H7 (cell line): ENCODE measurements at regions not wholly inside any gene's neighbourhood (a gene's known extent, or its start where the extent isn't known, plus 50 kb on each side); places are given as distances from the start of the nearest gene placed in this dataset.

ENCODE experiments used
- DNase-seq: peaks from one replicate; pipeline ENCODE4 v3.0.0; 2012
- H3K27me3 ChIP-seq: 2 replicates; pipeline ENCODE4 v1.6.0; 2011; ENCODE audit warnings: mild to moderate bottlenecking, low read length; ENCODE audit not compliant: control insufficient read depth, insufficient read depth
- H3K36me3 ChIP-seq: replicated peaks from 2 replicates; pipeline ENCODE4 v1.5.1; 2011; ENCODE audit warnings: low read length; ENCODE audit not compliant: control insufficient read depth, insufficient read depth
- H3K4me3 ChIP-seq: 2 replicates; pipeline ENCODE4 v1.5.1; 2011; ENCODE audit warnings: low read depth, mild to moderate bottlenecking, control low read depth, low read length, moderate library complexity; ENCODE audit not compliant: insufficient read depth

DNA sequence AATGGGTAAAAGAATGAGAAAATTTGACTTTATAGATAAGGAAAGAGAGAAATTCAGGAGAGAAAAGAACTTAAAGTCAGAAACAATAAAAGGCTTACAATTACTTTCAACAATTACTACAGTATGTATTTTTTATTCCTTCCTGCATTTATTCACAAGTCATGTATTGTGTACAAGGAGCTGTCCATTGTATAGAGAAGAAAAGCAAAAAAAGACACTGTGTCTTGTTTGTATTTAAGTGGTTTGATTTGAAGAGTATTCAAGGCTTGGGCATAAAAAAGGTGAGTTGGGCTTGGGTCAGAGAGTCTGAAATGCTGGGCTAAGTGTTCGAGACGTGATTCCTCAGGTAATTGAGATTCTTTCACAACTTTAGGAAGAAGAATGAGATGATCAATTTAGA is 394.2 kb upstream of the ROBO2 start:
- no peaks in the 10 kb centered on the region for H3K36me3 ChIP-seq
- DNase-seq: no peak
- no peaks in the 10 kb centered on the region for H3K27me3 ChIP-seq
- H3K4me3 ChIP-seq: no peak overlapping the region

DNA sequence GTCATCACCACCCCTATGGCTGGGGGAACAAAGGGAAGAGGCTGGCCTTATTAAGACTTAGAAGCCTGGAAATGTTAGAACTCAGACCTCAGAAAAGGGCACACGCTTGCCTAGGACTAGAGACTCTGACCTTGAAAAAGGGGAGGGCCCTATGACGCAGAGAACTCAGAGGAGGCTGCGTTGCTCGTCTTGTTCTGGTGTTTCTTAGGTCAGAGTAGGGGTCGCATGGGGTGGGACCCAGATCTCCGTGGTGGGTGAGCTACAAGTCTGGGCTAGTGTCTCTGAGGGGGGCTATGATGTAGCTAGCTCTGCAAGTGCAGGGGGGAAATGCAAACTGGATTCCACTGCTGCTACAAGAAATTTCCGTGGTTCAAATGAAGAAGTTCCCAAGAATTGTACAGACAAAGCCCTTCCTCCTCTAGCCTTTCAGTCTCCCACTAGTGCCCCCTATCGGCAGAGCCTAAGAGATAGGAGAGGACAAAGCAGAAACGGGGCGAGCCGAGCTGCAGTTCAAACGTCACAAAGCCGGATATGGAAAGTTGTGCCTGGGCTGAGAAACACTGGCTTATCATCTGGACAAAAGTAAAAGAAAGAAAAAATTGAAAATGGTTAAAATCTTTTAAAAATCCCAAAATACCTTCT is 392.9 kb upstream of the ROBO2 start:
- Histone ChIP-seq H3K27me3 (no peaks in the 10 kb centered on the region), H3K36me3 (no peaks in the 10 kb centered on the region), H3K4me3 (no peak overlapping the region)
- peak; percentile 16 for DNase-seq

DNA sequence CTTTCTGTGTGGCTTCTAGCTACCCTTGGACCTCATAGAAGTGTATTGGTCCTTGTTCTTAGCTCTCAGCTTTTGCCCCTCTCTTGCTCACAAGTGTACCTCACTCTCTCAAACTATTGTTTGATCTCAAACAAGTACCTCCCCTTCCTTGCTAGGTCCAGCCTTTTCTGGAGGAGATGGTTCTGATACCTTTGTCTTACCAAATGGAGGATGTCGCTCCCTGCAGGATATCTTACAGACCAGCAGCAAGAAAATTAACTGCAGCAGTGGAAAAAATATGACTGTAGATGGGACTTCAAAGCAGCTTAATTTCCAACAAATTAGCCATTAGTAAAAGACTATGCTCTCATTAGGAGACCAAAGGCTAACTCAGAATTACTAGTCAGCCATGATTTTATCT is 388.1 kb upstream of the ROBO2 start:
- peak; percentile 15 for DNase-seq
- H3K36me3 ChIP-seq: no peaks in the 10 kb centered on the region
- H3K4me3 ChIP-seq: no peak overlapping the region
- H3K27me3 ChIP-seq: peaks cover 5% of the 10 kb centered on the region; the same call in 1 of the 2 replicates

DNA sequence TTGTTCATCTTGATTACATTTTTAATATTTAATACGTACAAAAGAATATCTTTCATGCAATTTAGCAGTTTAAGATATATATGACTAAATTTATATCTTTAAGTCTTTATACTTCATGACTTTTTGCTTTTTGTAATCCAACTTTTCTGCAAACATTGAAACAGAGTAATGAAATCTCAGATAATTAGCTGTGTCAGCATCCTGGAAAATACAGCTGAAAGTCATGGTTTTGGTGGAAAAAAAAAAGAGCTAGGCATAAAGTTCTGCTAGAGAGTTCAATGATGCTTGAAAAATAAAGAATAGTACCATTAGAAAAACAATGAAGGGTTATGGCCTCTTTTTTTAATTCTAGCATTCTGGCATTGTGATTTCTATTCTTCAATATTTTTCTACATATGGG is 387.4 kb upstream of the ROBO2 start:
- no peak overlapping the region for H3K4me3 ChIP-seq
- no peaks in the 10 kb centered on the region for H3K36me3 ChIP-seq
- peaks cover 5% of the 10 kb centered on the region; the same call in 1 of the 2 replicates for H3K27me3 ChIP-seq
- no peak for DNase-seq

DNA sequence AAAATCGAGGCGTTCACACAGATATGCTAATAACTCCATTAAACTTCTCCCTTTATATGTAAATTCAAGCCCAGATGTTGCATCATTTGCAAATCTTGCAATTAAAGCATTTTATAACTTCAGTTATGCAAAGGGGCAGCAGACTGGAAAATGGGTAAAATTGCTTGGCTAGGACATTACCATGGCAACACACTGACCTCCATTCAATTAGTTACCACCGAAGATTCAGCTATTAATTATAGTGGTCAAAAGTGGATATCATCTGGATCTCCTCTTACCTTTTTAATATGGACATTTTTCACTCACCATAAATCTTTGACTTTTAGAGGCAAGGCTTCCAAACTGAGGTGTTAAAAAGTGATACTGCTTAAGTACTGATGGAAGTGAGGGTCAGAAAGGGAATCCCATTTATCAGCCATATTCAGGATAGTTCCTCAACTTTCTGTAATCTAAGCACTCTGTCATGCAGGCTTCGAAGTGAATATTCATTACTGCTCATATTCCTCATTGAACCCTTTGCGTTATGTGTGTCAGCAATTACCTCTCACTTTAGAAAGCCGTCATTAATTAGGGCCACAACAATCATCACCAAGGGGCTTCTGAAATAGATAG is 386.2 kb upstream of the ROBO2 start:
- Histone ChIP-seq H3K27me3 (peaks cover 5% of the 10 kb centered on the region; the same call in 1 of the 2 replicates), H3K36me3 (no peaks in the 10 kb centered on the region), H3K4me3 (no peak overlapping the region)
- DNase-seq: no peak

DNA sequence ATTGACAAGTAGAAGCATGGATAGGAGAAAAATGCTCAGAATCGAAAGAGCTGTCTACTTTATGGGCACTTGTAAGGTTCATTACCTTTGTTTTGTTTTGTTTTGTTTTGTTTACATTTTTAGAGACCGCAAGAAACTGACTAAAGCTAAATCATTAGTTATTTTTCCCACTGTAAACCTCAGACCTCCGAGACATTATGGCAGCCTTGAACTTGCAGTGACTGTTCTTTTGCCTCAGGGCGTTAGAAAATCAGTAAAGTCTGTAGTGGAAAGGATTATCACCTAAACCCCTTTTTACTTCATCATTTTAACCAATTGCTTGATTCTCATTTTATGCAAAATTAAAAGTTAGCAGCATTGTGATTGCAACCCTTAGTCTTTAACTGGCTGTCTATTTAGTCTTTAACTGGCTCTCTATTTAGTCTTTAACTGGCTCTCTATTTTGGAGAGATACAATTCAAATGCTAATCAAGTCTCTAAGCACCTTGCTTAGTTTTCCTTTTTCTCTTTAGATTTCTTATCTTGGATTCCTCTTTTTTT is 383.3 kb upstream of the ROBO2 start:
- peaks cover 5% of the 10 kb centered on the region; the same call in 1 of the 2 replicates for H3K27me3 ChIP-seq
- DNase-seq: no peak
- no peak overlapping the region for H3K4me3 ChIP-seq
- no peaks in the 10 kb centered on the region for H3K36me3 ChIP-seq

DNA sequence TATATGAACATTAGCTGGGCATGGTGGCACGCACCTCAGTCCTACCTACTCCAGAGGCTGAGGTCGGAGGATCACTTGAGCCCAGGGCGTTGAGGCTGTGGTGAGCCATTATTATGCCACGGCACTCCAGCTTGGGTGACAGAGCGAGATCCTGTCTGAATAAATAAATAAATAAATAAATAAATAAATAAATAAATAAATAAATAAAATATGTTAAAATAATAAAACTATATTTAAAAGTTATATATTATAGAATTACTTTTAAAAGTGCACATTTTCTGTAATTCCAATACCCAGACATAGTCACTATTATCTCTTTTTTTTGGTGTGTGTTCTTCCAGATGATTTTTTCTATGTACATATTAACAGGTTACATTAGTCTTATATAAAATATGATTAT is 382.0 kb upstream of the ROBO2 start:
- DNase-seq: no peak
- Histone ChIP-seq H3K4me3 (no peak overlapping the region), H3K36me3 (no peaks in the 10 kb centered on the region), H3K27me3 (peaks cover 5% of the 10 kb centered on the region; the same call in 1 of the 2 replicates)

DNA sequence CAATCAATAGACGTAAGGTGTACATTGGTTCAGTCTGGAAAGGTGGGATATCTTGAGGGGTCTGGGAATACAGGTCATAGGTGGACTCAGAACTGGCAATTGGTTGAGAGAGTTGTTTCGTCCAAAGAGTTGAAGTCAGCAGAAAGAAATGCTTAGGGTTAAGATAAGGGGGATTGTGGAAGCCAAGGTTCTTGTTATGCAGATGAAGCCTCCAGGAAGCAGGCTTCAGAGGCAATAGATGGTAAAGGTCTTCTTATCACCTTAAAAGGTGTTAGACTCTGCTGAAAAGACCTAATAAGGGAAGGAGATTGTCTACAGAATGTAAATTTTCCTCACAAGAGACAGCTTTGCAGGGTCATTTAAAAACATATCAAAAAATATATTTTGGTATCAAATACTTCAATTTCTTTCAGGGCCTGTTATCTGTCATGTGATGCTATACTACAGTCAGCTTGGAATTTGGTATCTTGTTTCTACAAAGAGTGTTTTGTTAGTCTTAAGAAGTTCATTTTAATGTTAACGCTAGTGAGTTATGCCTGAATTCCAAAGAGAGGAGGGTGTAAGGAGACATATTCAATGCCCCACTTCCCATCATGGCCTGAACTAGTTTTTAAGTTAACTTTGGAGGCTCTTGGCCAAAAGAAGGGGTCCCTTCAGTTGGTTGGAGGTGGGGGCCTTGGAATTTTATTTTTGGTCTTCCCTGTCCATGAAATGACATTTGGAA is 378.2 kb upstream of the ROBO2 start:
- Histone ChIP-seq H3K4me3 (no peak overlapping the region), H3K27me3 (no peaks in the 10 kb centered on the region)
- DNase-seq: no peak

DNA sequence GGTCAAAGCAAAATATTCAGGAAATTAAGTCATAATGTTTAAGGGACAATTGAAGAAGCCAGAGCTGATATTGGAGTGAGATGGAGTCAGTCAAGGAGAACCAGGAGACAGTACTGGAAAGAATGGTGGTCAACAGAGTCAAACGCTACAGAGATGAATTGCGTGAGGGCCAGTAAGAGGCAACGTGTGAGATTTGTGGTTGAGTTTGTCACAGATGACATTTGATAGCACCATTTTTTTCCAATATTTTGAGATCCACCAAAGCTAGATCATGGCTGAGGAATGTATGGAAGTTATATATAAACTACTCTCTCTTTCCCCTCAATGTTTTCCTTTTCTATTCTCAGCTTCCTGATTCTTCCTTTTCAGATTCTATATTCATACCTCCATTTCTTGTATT is 375.1 kb upstream of the ROBO2 start:
- Histone ChIP-seq H3K27me3 (no peaks in the 10 kb centered on the region), H3K36me3 (no peaks in the 10 kb centered on the region), H3K4me3 (no peak overlapping the region)
- no peak for DNase-seq

More for the DNA sequence above, 378.2 kb upstream of the ROBO2 start:
- no peaks in the 10 kb centered on the region for H3K36me3 ChIP-seq

DNA sequence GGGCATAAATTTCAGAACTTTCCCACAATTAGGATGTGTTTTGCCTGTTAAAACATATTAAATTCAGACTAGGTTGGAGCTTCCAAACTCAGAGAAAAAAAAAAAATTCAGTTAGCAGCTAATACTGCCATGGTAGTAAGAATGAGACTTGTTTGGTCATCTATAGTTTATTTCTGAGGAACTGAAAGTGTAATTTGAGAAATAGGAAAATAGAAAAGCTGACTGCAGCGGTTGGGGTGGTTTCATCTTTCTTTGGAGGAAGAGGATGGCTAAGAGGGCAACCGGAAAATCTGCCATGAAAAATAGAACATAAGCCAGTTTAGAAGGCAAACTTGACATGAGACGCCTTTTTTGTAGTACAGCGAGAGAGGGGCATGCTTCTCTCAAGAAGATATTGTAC is 371.2 kb upstream of the ROBO2 start:
- no peaks in the 10 kb centered on the region for H3K36me3 ChIP-seq
- H3K27me3 ChIP-seq: no peaks in the 10 kb centered on the region
- no peak overlapping the region for H3K4me3 ChIP-seq
- no peak for DNase-seq

DNA sequence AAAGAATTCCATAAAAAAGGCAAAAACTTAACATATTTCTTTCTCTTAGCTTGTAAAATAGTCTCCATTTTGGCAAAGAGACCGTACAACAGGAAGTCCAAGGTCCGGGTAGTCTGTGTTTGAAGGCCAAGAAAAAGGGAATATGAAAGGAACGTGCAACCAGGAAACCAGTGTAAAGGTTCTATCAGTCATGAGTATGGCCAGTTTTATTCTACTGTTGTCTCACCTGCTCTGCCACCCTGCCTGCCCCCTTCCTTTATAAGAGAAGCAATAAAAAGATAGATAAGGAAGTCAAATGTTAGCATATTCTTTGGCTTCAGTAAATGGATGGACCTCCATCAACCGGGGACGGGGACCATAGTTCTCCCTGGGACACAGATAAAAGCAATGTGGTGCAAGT is 370.6 kb upstream of the ROBO2 start:
- DNase-seq: no peak

DNA sequence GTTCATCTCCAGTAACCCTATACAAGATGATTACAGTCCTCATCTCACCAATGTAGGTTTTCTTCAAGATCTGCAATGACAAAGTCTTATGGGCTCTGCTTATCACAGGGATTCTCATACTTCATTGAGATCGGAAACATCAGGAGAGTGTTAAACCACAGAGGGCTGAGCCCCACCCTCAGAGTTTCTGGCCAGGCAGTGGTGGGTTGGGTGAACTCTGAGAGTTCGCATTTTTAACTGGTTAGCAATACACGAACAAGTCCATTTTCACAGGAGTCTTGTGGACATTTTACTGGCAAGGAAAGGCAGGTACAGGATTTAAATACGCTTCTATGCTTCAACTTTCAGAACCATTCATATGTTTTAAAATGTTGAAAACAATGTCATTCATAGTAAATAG is 366.7 kb upstream of the ROBO2 start:
- no peak for DNase-seq
- Histone ChIP-seq H3K27me3 (no peaks in the 10 kb centered on the region), H3K36me3 (no peaks in the 10 kb centered on the region), H3K4me3 (no peak overlapping the region)

More for the DNA sequence above, 370.6 kb upstream of the ROBO2 start:
- H3K36me3 ChIP-seq: no peaks in the 10 kb centered on the region
- no peaks in the 10 kb centered on the region for H3K27me3 ChIP-seq
- no peak overlapping the region for H3K4me3 ChIP-seq

DNA sequence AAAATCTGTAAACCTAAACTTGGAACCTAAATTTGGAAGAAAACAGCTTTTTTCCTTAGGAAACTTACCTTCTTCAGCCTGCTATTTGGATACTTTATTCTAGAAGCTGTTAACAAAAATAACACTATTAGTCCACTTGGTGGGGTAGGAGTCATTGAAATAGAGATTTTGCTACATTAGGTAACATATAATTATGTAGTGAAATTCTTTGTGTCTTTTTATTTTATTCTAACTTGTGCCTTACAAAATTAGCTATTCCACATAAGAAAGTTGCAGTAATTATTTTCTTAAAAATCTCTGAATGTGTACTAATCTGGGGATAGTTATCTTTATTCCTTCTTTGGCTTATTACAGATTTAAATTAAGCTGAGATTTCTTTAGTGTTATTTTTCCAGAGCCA is 360.4 kb upstream of the ROBO2 start:
- DNase-seq: no peak
- no peak overlapping the region for H3K4me3 ChIP-seq
- H3K36me3 ChIP-seq: no peaks in the 10 kb centered on the region
- H3K27me3 ChIP-seq: no peaks in the 10 kb centered on the region

DNA sequence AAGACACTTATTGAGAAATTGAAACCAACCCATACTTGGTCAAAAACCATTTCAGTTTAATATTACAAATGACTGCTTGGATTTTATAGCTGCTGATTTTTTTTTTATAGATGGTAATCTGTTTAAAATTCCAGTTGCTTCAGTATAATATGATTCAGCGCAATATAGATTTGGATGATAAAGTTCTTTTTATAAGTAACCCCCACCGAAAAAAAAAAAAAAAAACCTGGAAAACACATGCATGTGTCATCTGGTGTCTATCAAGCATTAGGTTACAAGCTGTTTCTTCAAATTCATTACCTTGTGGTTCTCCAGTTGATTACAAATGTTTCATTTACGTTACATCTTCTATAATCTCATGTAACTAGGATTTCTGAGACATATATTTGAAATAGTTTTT is 356.6 kb upstream of the ROBO2 start:
- Histone ChIP-seq H3K36me3 (no peaks in the 10 kb centered on the region), H3K4me3 (no peak overlapping the region), H3K27me3 (no peaks in the 10 kb centered on the region)
- DNase-seq: no peak

DNA sequence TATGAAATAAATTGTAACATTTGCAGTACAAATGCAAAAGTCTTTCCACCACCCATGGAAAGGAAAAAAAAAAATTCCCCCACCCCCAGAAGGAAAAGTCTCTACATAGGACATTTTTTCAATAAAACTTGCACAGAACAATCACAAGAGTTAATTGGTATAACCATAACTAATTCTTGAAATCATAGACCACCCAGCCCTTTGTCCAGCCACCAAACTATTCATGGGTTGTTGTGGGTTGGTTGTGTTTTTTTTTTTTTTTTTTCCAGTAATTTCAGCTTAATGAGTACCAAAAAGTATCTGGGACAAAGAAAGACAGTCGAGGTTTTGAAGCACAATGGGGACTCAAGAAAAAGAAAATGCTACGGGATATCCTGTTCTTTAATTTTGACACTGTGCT is 355.0 kb upstream of the ROBO2 start:
- DNase-seq: no peak
- H3K36me3 ChIP-seq: no peaks in the 10 kb centered on the region
- H3K4me3 ChIP-seq: no peak overlapping the region
- H3K27me3 ChIP-seq: no peaks in the 10 kb centered on the region
